HG03442 (cell line): ENCODE measurements at regions not wholly inside any gene's neighbourhood (a gene's known extent, or its start where the extent isn't known, plus 50 kb on each side); places are given as distances from the start of the nearest gene placed in this dataset.

Experiments
- ATAC-seq: cut with Tn5 transposase; IDR thresholded peaks from one replicate; pipeline ENCODE4 v1.9.1; 2021; ENCODE audit warnings: mild to moderate bottlenecking, moderate library complexity; ENCODE audit not compliant: unreplicated experiment

DNA sequence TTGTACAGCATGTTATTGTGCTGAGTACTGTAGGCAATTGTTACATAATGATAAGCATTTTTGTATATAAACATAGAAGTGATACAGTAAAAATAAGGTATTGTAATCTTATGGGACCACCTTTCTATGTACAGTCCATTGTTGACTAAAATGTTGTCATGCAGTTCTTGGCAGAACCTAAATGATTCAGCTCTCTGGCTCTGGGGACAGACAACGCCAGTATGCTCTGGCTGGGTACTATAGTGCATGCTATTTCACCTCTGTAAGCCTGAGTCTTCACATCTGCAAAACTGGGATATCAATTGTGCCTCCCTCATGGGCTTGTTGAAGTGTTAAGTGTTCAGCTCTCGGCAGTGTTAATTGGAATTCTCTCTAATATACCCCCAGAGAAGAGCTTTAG is 674.3 kb downstream of the INHBA start:
- ATAC-seq, result no peak

GRCh38 chr7:41027428-41028115 is 675.3 kb downstream of the INHBA start:
- ATAC-seq, result no peak

GRCh38 chr7:41024126-41024525 is 678.8 kb downstream of the INHBA start:
- ATAC-seq, result no peak

DNA sequence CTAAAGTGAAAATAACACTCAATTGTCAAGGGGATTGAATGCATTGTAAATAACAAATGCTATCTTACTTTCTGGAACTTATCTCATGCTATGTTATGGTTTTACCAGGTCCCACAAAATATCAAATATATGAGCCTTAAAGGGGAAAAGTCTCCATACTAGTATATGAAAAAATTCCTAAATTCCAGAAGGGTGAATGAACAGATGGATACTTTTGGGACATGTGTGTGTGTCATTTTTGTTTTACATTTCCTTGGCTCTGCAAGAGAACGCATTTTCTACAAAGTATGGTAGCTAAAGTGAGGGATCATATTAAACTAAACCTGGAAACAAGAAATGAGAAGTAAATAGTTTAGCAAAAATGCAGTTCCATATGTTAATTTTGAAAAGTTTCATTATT is 682.8 kb downstream of the INHBA start:
- no peak for ATAC-seq

GRCh38 chr7:41013117-41013516 is 689.8 kb downstream of the INHBA start:
- ATAC-seq, result no peak

GRCh38 chr7:41012041-41012440 is 690.8 kb downstream of the INHBA start:
- no peak for ATAC-seq

- ATAC-seq, result no peak
These were observed 691.9 kb downstream of the INHBA start for GRCh38 chr7:41010967-41011366.

DNA sequence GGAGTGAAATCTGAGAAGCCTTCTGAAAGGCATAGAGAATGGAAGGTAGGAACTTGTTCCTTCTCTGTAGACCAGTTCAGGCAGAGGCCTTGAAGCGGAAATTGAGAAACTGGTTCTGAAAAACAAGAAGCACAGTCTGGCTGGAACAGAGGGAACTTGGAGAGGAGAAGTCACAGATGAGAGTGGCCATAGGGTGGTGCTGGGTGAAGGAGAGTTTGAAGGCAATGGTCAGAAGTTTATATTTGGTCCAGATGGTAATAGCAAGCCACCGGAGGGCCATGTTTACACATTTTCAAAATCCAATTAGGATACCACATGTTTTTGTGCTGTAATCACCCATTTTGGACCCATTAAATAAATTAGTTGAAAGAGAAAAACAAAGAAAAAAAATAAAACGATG is 692.5 kb downstream of the INHBA start:
- ATAC-seq, result no peak

- no peak for ATAC-seq
These were observed 695.1 kb downstream of the INHBA start for GRCh38 chr7:41007811-41008210.

- ATAC-seq, result no peak
These were observed 695.5 kb downstream of the INHBA start for GRCh38 chr7:41007351-41007751.

- no peak for ATAC-seq
These were observed 696.4 kb downstream of the INHBA start for GRCh38 chr7:41006306-41006995.

DNA sequence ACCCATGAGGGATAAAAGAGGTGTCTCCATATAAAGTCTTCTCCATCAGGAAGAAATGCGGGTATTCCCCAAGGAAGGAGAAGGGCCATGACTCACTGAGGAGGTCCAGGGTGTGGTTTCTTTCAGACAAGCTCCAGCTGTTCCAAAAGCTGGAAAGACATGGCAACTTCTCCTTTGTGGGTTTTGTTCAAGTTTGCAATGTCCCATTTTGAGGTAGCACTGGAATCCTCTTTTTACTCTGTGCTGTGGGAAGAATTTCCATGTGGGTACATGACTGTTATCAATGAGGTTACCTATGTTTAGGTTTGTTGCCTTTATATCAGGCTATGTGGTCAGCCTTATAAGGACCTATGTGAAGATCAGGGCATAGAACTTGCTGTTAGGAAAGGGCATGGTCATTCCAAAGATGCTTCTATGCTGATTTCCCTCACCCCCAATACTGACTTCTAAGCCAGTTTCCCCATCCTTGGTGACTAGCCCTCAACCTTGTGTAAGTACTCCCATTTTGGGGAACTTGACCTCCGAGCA is 697.5 kb downstream of the INHBA start:
- no peak for ATAC-seq

- no peak for ATAC-seq
These were observed 698.9 kb downstream of the INHBA start for GRCh38 chr7:41003977-41004376.

GRCh38 chr7:41003611-41003940 is 699.3 kb downstream of the INHBA start:
- ATAC-seq, result no peak

DNA sequence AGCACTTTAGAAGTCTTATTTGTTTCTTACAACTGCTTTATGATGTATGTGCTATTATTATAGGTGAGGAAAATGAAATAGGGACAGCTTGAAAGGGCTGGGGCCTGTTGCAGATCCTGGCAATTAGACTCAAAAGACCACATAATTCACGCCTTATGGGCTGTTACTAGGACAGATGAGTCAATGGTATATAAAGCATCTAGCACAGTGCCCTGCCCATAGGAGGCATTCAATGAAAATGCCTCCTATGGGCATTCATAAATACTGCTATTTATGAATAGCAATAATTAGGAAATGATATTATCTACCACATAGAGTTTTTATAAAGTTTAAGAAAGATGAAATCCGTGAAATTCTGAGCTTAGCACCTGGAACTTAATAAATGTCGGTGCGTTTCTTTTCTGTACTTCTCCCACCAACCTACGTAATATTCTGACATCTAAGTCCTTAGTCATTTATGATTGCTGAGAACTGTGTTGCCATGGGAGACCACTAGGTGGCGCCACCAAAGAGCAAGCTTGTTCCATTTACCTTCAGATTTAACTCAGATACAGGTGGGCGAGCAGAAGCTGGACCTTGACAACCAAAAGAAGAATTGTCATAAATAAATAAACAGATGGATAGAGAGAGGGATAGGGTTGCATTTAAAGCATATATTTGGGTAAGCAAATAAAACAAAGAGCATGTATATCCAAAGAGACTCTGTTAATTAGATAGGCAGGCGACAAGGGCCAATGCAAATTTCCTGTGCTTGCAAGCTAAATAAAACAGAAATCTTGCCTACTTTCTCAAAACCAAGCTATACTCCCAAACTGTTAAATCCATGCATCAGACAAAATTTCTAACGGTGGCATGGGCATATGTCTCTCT is 699.9 kb downstream of the INHBA start:
- ATAC-seq, result peak; percentile 46

- ATAC-seq, result no peak
These were observed 702.8 kb downstream of the INHBA start for GRCh38 chr7:41000042-41000441.

DNA sequence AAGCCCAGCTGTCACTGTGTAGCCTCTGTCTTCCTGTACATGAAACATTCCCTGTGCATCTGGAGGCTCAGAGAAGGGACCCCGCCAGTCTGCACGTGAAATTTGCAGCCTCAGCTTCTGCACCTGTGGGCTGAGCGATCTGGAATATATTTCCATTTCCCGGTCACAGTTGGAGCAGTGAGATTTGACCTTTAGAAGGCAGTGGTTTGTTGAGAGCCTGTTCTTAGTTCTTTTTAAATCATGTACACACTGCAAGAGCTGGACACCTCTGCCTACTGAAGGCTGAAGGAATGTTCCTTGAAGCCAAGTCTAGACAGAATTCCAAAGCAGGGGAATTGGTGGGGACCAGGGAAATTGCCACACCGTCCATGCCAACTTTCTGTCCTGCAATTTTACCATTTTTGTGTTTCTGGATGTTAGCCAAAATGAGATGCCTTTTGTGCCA is 706.6 kb downstream of the INHBA start:
- no peak for ATAC-seq

GRCh38 chr7:40990841-40991240 is 712.0 kb downstream of the INHBA start:
- ATAC-seq, result no peak

GRCh38 chr7:40987571-40987970 is 715.3 kb downstream of the INHBA start:
- no peak for ATAC-seq

DNA sequence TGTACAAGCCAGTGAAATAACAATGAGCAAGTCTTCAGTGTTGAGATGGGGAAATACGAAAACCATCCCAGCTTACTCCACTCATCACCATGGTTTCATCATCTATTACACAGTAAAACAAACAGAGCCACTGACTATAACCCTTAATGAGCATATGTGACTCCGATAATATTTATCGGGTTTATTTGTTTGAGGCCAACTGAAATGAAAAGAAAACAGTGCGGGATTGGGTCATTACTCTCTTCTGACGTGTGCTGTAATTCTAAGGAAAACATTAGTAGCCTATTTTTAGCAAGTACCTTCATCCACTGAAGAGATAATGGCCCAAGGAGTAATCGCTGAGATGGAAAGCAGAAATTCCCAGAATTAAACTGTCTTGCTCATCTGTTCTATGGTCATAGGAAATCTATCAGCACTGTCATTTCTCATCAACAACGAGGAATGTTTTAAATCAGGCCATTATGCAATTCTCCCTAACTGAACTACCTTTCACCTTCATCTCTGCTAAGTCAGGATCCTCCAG is 716.5 kb downstream of the INHBA start:
- ATAC-seq, result no peak

DNA sequence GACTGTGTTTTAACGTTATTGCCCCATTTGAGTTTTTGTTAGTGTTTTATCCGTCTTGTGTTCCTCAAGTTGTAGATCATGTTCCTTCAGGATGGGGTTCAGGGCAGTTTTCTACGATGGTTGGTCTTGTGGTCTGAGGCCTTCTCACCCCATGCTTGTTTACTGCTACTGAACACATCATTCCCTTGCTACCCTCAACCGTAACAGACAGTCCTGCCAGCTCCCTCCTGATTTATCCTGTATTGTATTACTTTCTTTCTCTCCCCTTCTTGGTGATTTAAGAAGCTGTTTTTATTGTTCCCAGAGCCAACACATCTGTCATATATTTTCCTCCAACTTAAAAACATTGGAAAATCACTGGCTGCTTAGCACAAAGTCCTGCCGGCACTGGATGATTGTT is 719.8 kb downstream of the INHBA start:
- ATAC-seq, result no peak
